ENCODE measurements at regions not wholly inside any gene's neighbourhood (a gene's known extent, or its start where the extent isn't known, plus 50 kb on each side); places are given as distances from the start of the nearest gene placed in this dataset.

GRCh38 chr14:51515611-51516010, 136.1 kb upstream of the FRMD6 start:
- TF ChIP-seq CTCF (IDR thresholded peaks at IDR 0.05; ENCODE audit: poor library complexity, severe bottlenecking) (no peak), POLR2AphosphoS5 (IDR thresholded peaks at IDR 0.05) (no peak), EP300 (conservative IDR thresholded peaks at IDR 0.05; ENCODE audit: poor library complexity, severe bottlenecking) (no peak), REST (IDR thresholded peaks at IDR 0.05; ENCODE audit: borderline replicate concordance) (no peak)
